HEK293T (cell line): ENCODE measurements at regions not wholly inside any gene's neighbourhood (a gene's known extent, or its start where the extent isn't known, plus 50 kb on each side); places are given as distances from the start of the nearest gene placed in this dataset.

ENCODE experiments used
- CTCF ChIA-PET: fragments of 350-600 bp; formaldehyde crosslinking; extraction: SDS; loops from one replicate; lab custom pipeline; 2021; ENCODE audit warnings: antibody characterized with exemption, inconsistent platforms; lab: Yijun Ruan, JAX
- POLR2A ChIA-PET: fragments of 350-600 bp; formaldehyde crosslinking; extraction: SDS; loops from one replicate; lab custom pipeline; 2020; ENCODE audit warnings: antibody characterized with exemption, inconsistent platforms; lab: Yijun Ruan, JAX
- DNase-seq: peaks from one replicate; pipeline ENCODE4 v3.0.0; 2012; ENCODE audit warnings: mixed read lengths; ENCODE audit errors: extremely low spot score
- ARNT ChIP-seq: fragments of 450-650 bp; IDR thresholded peaks from 2 replicates; pipeline ENCODE4 v1.6.1; 2017; ENCODE audit warnings: mild to moderate bottlenecking
- BHLHE40 ChIP-seq: fragments of 450-650 bp; IDR thresholded peaks from 2 replicates; pipeline ENCODE4 v1.6.1; 2016; ENCODE audit warnings: mild to moderate bottlenecking, moderate library complexity, borderline replicate concordance
- CTBP1 ChIP-seq: fragments of 450-650 bp; IDR thresholded peaks from 2 replicates; pipeline ENCODE4 v1.6.1; 2016; ENCODE audit warnings: borderline replicate concordance
- ELF4 ChIP-seq: fragments of 450-650 bp; IDR thresholded peaks from 2 replicates; pipeline ENCODE4 v1.6.1; 2017; ENCODE audit warnings: antibody characterized with exemption
- FOXA1 ChIP-seq: fragments of 450-650 bp; IDR thresholded peaks from 2 replicates; pipeline ENCODE4 v1.6.1; 2016; ENCODE audit warnings: mild to moderate bottlenecking
- FOXK2 ChIP-seq: fragments of 450-650 bp; IDR thresholded peaks from 2 replicates; pipeline ENCODE4 v1.6.1; 2016; ENCODE audit warnings: mild to moderate bottlenecking
- FOXM1 ChIP-seq: fragments of 450-650 bp; IDR thresholded peaks from 2 replicates; pipeline ENCODE4 v1.6.1; 2017; ENCODE audit warnings: mild to moderate bottlenecking, borderline replicate concordance
- HDGF ChIP-seq: fragments of 450-650 bp; IDR thresholded peaks from 2 replicates; pipeline ENCODE4 v1.6.1; 2017; ENCODE audit warnings: antibody characterized with exemption, borderline replicate concordance
- L3MBTL2 ChIP-seq: fragments of 450-650 bp; conservative IDR thresholded peaks from 2 replicates; pipeline ENCODE4 v1.6.1; 2016; ENCODE audit warnings: mild to moderate bottlenecking
- LEF1 ChIP-seq: fragments of 450-650 bp; IDR thresholded peaks from 2 replicates; pipeline ENCODE4 v1.6.1; 2017; ENCODE audit warnings: mild to moderate bottlenecking, borderline replicate concordance
- NFRKB ChIP-seq: fragments of 450-650 bp; IDR thresholded peaks from 2 replicates; pipeline ENCODE4 v1.6.1; 2016; ENCODE audit warnings: mild to moderate bottlenecking, moderate library complexity
- PKNOX1 ChIP-seq: fragments of 450-650 bp; IDR thresholded peaks from 2 replicates; pipeline ENCODE4 v1.6.1; 2016
- SP1 ChIP-seq: fragments of 450-650 bp; IDR thresholded peaks from 2 replicates; pipeline ENCODE4 v1.6.1; 2017
- SUZ12 ChIP-seq: fragments of 450-650 bp; IDR thresholded peaks from 2 replicates; pipeline ENCODE4 v1.6.1; 2016; ENCODE audit warnings: mild to moderate bottlenecking
- TARDBP ChIP-seq: fragments of 450-650 bp; IDR thresholded peaks from 2 replicates; pipeline ENCODE4 v1.6.1; 2016
- ZNF384 ChIP-seq: fragments of 450-650 bp; IDR thresholded peaks from 2 replicates; pipeline ENCODE4 v1.6.1; 2016

- ChIA-PET CTCF (interaction anchor here (0.8 kb wide), 1 partner anchor 333 kb away, joined by 3 read pairs; no protein-coding TSS in a partner anchor), POLR2A (no interaction called here)
- no peak for DNase-seq
- TF ChIP-seq TARDBP = no peak
- no peak for TF ChIP-seq FOXM1
- no peak for TF ChIP-seq L3MBTL2
- no peak for TF ChIP-seq SUZ12
These were observed 137.3 kb upstream of the CNTN3 start for GRCh38 chr3:74751775-74752174.

GRCh38 chr3:74750901-74751300 lies 136.4 kb upstream of the CNTN3 start:
- no peak for DNase-seq
- TF ChIP-seq L3MBTL2 (no peak), FOXK2 (no peak), NFRKB (no peak), LEF1 (no peak), ZNF384 (no peak), FOXA1 (no peak)
- POLR2A ChIA-PET = no interaction called here
- CTCF ChIA-PET = no interaction called here

GRCh38 chr3:74739242-74739641 lies 124.8 kb upstream of the CNTN3 start:
- POLR2A ChIA-PET = no interaction called here
- TF ChIP-seq NFRKB = no peak
- no peak for TF ChIP-seq ARNT
- TF ChIP-seq PKNOX1 = no peak
- no peak for TF ChIP-seq CTBP1
- no peak for TF ChIP-seq FOXK2
- CTCF ChIA-PET = no interaction called here
- DNase-seq = no peak

GRCh38 chr3:74722211-74722610 lies 107.8 kb upstream of the CNTN3 start:
- CTCF ChIA-PET = no interaction called here
- DNase-seq = no peak
- POLR2A ChIA-PET = no interaction called here
- no peak for TF ChIP-seq HDGF
- no peak for TF ChIP-seq ELF4
- no peak for TF ChIP-seq FOXA1
- TF ChIP-seq SUZ12 = no peak
- TF ChIP-seq FOXK2 = no peak
- TF ChIP-seq LEF1 = no peak
- TF ChIP-seq L3MBTL2 = no peak

GRCh38 chr3:74713977-74714376 lies 99.5 kb upstream of the CNTN3 start:
- DNase-seq = no peak
- ChIA-PET CTCF (no interaction called here), POLR2A (no interaction called here)
- no peak for TF ChIP-seq NFRKB
- TF ChIP-seq ELF4 = no peak
- no peak for TF ChIP-seq SP1
- TF ChIP-seq FOXM1 = no peak
- TF ChIP-seq SUZ12 = no peak
- TF ChIP-seq FOXK2 = no peak
- TF ChIP-seq PKNOX1 = no peak
- no peak for TF ChIP-seq BHLHE40
- no peak for TF ChIP-seq ARNT
- no peak for TF ChIP-seq LEF1
- no peak for TF ChIP-seq CTBP1
- TF ChIP-seq L3MBTL2 = no peak
- TF ChIP-seq FOXA1 = no peak
- no peak for TF ChIP-seq ZNF384
- no peak for TF ChIP-seq TARDBP
- TF ChIP-seq HDGF = no peak

- ChIA-PET CTCF (interaction anchor here (0.6 kb wide), 1 partner anchor 11 kb away, joined by 3 read pairs; no protein-coding TSS in a partner anchor), POLR2A (no interaction called here)
- no peak for DNase-seq
- no peak for TF ChIP-seq FOXK2
These were observed 97.6 kb upstream of the CNTN3 start for GRCh38 chr3:74711913-74712512.

- TF ChIP-seq TARDBP = no peak
- TF ChIP-seq ZNF384 = no peak
- TF ChIP-seq PKNOX1 = no peak
- TF ChIP-seq HDGF = no peak
- no peak for TF ChIP-seq L3MBTL2
- no peak for TF ChIP-seq ELF4
- TF ChIP-seq CTBP1 = no peak
- no peak for TF ChIP-seq FOXA1
- no peak for TF ChIP-seq BHLHE40
- no peak for TF ChIP-seq NFRKB
- no peak for TF ChIP-seq ARNT
- TF ChIP-seq FOXM1 = no peak
- POLR2A ChIA-PET = no interaction called here
- CTCF ChIA-PET = no interaction called here
These were observed 95.5 kb upstream of the CNTN3 start for GRCh38 chr3:74709951-74710350.

More at GRCh38 chr3:74709951-74710350, 95.5 kb upstream of the CNTN3 start:
- no peak for DNase-seq
